Fibroblast of skin of abdomen (primary cell): ENCODE measurements at regions not wholly inside any gene's neighbourhood (a gene's known extent, or its start where the extent isn't known, plus 50 kb on each side); places are given as distances from the start of the nearest gene placed in this dataset.
"Not testable (repeated sequence)": the region's sequence is repeated elsewhere in the genome, so short reads cannot be mapped to it uniquely, and the experiment has no call there.

Source experiments
- DNase-seq: peaks from one replicate; pipeline ENCODE4 v3.0.0-alpha.2; 2013

- not testable (repeated sequence) for DNase-seq
Measured at GRCh38 chr18:14995023-14995422, 247.1 kb downstream of the ANKRD30B start.

GRCh38 chr18:14997357-14997756, 249.4 kb downstream of the ANKRD30B start:
- DNase-seq = no peak

GRCh38 chr18:14997899-14998298, 249.9 kb downstream of the ANKRD30B start:
- not testable (repeated sequence) for DNase-seq

- DNase-seq = not testable (repeated sequence)
Measured at GRCh38 chr18:14998360-14999042, 250.5 kb downstream of the ANKRD30B start.

- DNase-seq = no peak
Measured at GRCh38 chr18:14999085-14999975, 251.4 kb downstream of the ANKRD30B start.

- not testable (repeated sequence) for DNase-seq
Measured at GRCh38 chr18:15000119-15001037, 252.4 kb downstream of the ANKRD30B start.

GRCh38 chr18:15001038-15001794, 253.2 kb downstream of the ANKRD30B start:
- not testable (repeated sequence) for DNase-seq

- not testable (repeated sequence) for DNase-seq
Measured at GRCh38 chr18:15001795-15002107, 253.8 kb downstream of the ANKRD30B start.

- DNase-seq = not testable (repeated sequence)
Measured at GRCh38 chr18:15002765-15003164, 254.8 kb downstream of the ANKRD30B start.

GRCh38 chr18:15003231-15003630, 255.3 kb downstream of the ANKRD30B start:
- DNase-seq = not testable (repeated sequence)

GRCh38 chr18:15003636-15004269, 255.8 kb downstream of the ANKRD30B start:
- DNase-seq = not testable (repeated sequence)

- DNase-seq = not testable (repeated sequence)
Measured at GRCh38 chr18:15004270-15004973, 256.4 kb downstream of the ANKRD30B start.

GRCh38 chr18:15005313-15006130, 257.6 kb downstream of the ANKRD30B start:
- DNase-seq = no peak

GRCh38 chr18:15006616-15007015, 258.6 kb downstream of the ANKRD30B start:
- DNase-seq = not testable (repeated sequence)

- not testable (repeated sequence) for DNase-seq
Measured at GRCh38 chr18:15026041-15026440, 278.1 kb downstream of the ANKRD30B start.

GRCh38 chr18:15028037-15028436, 280.1 kb downstream of the ANKRD30B start:
- not testable (repeated sequence) for DNase-seq

- not testable (repeated sequence) for DNase-seq
Measured at GRCh38 chr18:15060279-15060880, 312.4 kb downstream of the ANKRD30B start.

- DNase-seq = not testable (repeated sequence)
Measured at GRCh38 chr18:15061289-15061896, 313.4 kb downstream of the ANKRD30B start.

GRCh38 chr18:15066434-15066833, 318.5 kb downstream of the ANKRD30B start:
- not testable (repeated sequence) for DNase-seq
